H9 (cell line): ENCODE measurements at regions not wholly inside any gene's neighbourhood (a gene's known extent, or its start where the extent isn't known, plus 50 kb on each side); places are given as distances from the start of the nearest gene placed in this dataset.

Source experiments
- DNase-seq: peaks from one replicate; pipeline ENCODE4 v3.0.0-alpha.2; 2017
- H2AFZ ChIP-seq: one replicate; pipeline ENCODE4 v1.6.1; 2013; ENCODE audit warnings: mild to moderate bottlenecking, low read length, control low read depth, moderate library complexity
- H2AK5ac ChIP-seq: 2 replicates; pipeline ENCODE4 v1.6.1; 2013; ENCODE audit warnings: low read length, control low read depth, mixed read lengths; ENCODE audit not compliant: insufficient read length
- H2BK120ac ChIP-seq: one replicate; pipeline ENCODE4 v1.6.1; 2013; ENCODE audit warnings: low read depth, mild to moderate bottlenecking, low read length, control low read depth, inconsistent platforms; ENCODE audit not compliant: poor library complexity, severe bottlenecking
- H2BK12ac ChIP-seq: 2 replicates; pipeline ENCODE4 v1.6.1; 2013; ENCODE audit warnings: low read length, control low read depth, mixed read lengths, low read depth; ENCODE audit not compliant: insufficient read length
- H2BK15ac ChIP-seq: 2 replicates; pipeline ENCODE4 v1.6.1; 2013; ENCODE audit warnings: low read depth, low read length, control low read depth
- H2BK20ac ChIP-seq: one replicate; pipeline ENCODE4 v1.6.1; 2013; ENCODE audit warnings: low read depth, mild to moderate bottlenecking, low read length, control low read depth, inconsistent platforms; ENCODE audit not compliant: poor library complexity, severe bottlenecking
- H2BK5ac ChIP-seq: 2 replicates; pipeline ENCODE4 v1.6.1; 2013; ENCODE audit warnings: low read length, control low read depth, mixed read lengths; ENCODE audit not compliant: insufficient read length
- H3K14ac ChIP-seq: 2 replicates; pipeline ENCODE4 v1.6.1; 2013; ENCODE audit warnings: low read length, control low read depth; ENCODE audit not compliant: insufficient read depth
- H3K18ac ChIP-seq: 2 replicates; pipeline ENCODE4 v1.6.1; 2013; ENCODE audit warnings: low read depth, mild to moderate bottlenecking, mixed read lengths, low read length, control low read depth; ENCODE audit not compliant: insufficient read length
- H3K23ac ChIP-seq: 2 replicates; pipeline ENCODE4 v1.6.1; 2013; ENCODE audit warnings: low read length, control low read depth, mixed read lengths, low read depth; ENCODE audit not compliant: insufficient read length
- H3K23me2 ChIP-seq: 2 replicates; pipeline ENCODE4 v1.6.1; 2013; ENCODE audit warnings: low read depth, mild to moderate bottlenecking, mixed read lengths, low read length, control low read depth; ENCODE audit not compliant: insufficient read length, poor library complexity, severe bottlenecking
- H3K27ac ChIP-seq: 2 replicates; pipeline ENCODE4 v1.5.1; 2013; ENCODE audit warnings: low read length, control low read depth, mixed read lengths, low read depth; ENCODE audit not compliant: insufficient read length
- H3K27me3 ChIP-seq: 2 replicates; pipeline ENCODE4 v1.6.1; 2013; ENCODE audit warnings: low read length, control low read depth, inconsistent platforms; ENCODE audit not compliant: insufficient read depth
- H3K4ac ChIP-seq: 2 replicates; pipeline ENCODE4 v1.6.1; 2013; ENCODE audit warnings: low read depth, mild to moderate bottlenecking, control low read depth, inconsistent platforms, low read length, moderate library complexity
- H3K4me1 ChIP-seq: 2 replicates; pipeline ENCODE4 v1.6.1; 2013; ENCODE audit warnings: low read length, control low read depth, inconsistent platforms; ENCODE audit not compliant: insufficient read depth
- H3K4me2 ChIP-seq: 2 replicates; pipeline ENCODE4 v1.6.1; 2013; ENCODE audit warnings: low read length, control low read depth, mixed read lengths; ENCODE audit not compliant: insufficient read length, insufficient read depth
- H3K56ac ChIP-seq: 2 replicates; pipeline ENCODE4 v1.6.1; 2013; ENCODE audit warnings: low read depth, mild to moderate bottlenecking, mixed read lengths, low read length, control low read depth; ENCODE audit not compliant: insufficient read length
- H3K79me1 ChIP-seq: 2 replicates; pipeline ENCODE4 v1.6.1; 2013; ENCODE audit warnings: low read depth, mild to moderate bottlenecking, moderate library complexity, low read length, control low read depth, inconsistent platforms; ENCODE audit not compliant: insufficient read depth, poor library complexity, severe bottlenecking
- H3K79me2 ChIP-seq: 2 replicates; pipeline ENCODE4 v1.6.1; 2013; ENCODE audit warnings: low read length, control low read depth, inconsistent platforms; ENCODE audit not compliant: insufficient read depth
- H3K9ac ChIP-seq: 2 replicates; pipeline ENCODE4 v1.6.1; 2013; ENCODE audit warnings: low read length, control low read depth, mixed read lengths; ENCODE audit not compliant: insufficient read length; ENCODE audit errors: extremely low read depth
- H3K9me3 ChIP-seq: one replicate; pipeline ENCODE4 v1.6.1; 2013; ENCODE audit warnings: low read depth, low read length, inconsistent platforms; ENCODE audit not compliant: control insufficient read depth
- H3T11ph ChIP-seq: one replicate; pipeline ENCODE4 v1.6.1; 2013; ENCODE audit warnings: mild to moderate bottlenecking, low read length, control low read depth, inconsistent platforms
- H4K20me1 ChIP-seq: one replicate; pipeline ENCODE4 v1.6.1; 2013; ENCODE audit not compliant: control insufficient read depth, insufficient read length, insufficient read depth
- H4K5ac ChIP-seq: 2 replicates; pipeline ENCODE4 v1.6.1; 2013; ENCODE audit warnings: low read depth, mild to moderate bottlenecking, mixed read lengths, low read length, control low read depth; ENCODE audit not compliant: insufficient read length
- H4K8ac ChIP-seq: replicated peaks from 2 replicates; pipeline ENCODE4 v1.6.1; 2013; ENCODE audit warnings: low read length, control low read depth, mixed read lengths, low read depth; ENCODE audit not compliant: insufficient read length
- H4K91ac ChIP-seq: 2 replicates; pipeline ENCODE4 v1.6.1; 2013; ENCODE audit warnings: low read depth, mild to moderate bottlenecking, moderate library complexity, mixed read lengths, low read length, control low read depth; ENCODE audit not compliant: insufficient read length
- H3K27ac Mint-ChIP-seq, 3 experiments: 2 replicates in 2 of 3; 3 replicates in 1 of 3; pipeline ENCODE4 v1.8.0; 2020 to 2021; ENCODE audit warnings: mixed read lengths in 3 of 3, mild to moderate bottlenecking in 1 of 3, moderate library complexity in 1 of 3
- H3K27me3 Mint-ChIP-seq: 2 replicates; pipeline ENCODE4 v1.8.0; 2021; ENCODE audit warnings: low read depth, mild to moderate bottlenecking, moderate library complexity, mixed read lengths
- H3K36me3 Mint-ChIP-seq, 3 experiments: 2 replicates in 2 of 3; 3 replicates in 1 of 3; pipeline ENCODE4 v1.8.0; 2020 to 2021; ENCODE audit warnings: low read depth in 3 of 3, mixed read lengths in 3 of 3; ENCODE audit not compliant: insufficient read depth in 1 of 3
- H3K4me1 Mint-ChIP-seq, 2 experiments: 2 replicates each; pipeline ENCODE4 v1.8.0; 2020; ENCODE audit warnings: mixed read lengths in 2 of 2
- H3K4me3 Mint-ChIP-seq, 2 experiments: 2 replicates in 1 of 2; 3 replicates in 1 of 2; pipeline ENCODE4 v1.8.0; 2020 to 2021; ENCODE audit warnings: mild to moderate bottlenecking in 2 of 2, mixed read lengths in 2 of 2, moderate library complexity in 1 of 2
- H3K9me3 Mint-ChIP-seq, 2 experiments: 2 replicates in 1 of 2; 3 replicates in 1 of 2; pipeline ENCODE4 v1.8.0; 2020; ENCODE audit warnings: mild to moderate bottlenecking in 2 of 2, mixed read lengths in 2 of 2, moderate library complexity in 1 of 2
- CTCF ChIP-seq: fragments of 200-600 bp; sonication (generic); conservative IDR thresholded peaks from 3 replicates; pipeline ENCODE4 v1.8.0; 2021; ENCODE audit warnings: antibody characterized with exemption, mild to moderate bottlenecking
- WGBS: extraction: QIAGEN DNeasy Blood & Tissue Kit; methylation state at CpG from one replicate; pipeline ENCODE4 v1.1.7; 2013; ENCODE audit warnings: missing lambda C conversion rate, low lambda C conversion rate, mixed read lengths; ENCODE audit not compliant: insufficient read length; ENCODE audit errors: extremely low coverage; 5-methylcytosine and 5-hydroxymethylcytosine counted together

DNA sequence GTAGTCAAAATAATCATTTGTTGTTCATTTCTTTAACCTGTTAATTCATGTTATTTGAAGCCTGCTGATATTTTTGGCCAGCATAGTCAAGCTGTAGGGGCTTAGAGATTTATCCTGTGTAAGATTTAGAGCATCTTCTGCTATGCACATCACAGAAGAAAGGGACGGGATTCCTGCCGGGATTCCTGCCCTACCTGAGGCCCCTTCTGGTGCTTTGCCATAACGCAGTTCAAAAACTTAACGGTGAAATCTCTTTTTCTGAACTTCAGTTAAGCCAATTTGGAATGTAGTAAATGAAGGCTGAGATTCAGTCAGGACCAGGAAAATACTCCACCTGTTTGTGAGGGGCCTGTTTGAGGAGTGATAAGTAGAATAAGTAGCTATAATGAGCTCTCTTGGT is 50.7 kb upstream of the TMEM260 start:
- Mint-ChIP-seq H3K4me3 (no peak overlapping the region), H3K27ac (no peak overlapping the region), H3K4me1 (peaks cover 29 to 33% of the 10 kb centered on the region in 2 experiments), H3K36me3 (no peaks in the 10 kb centered on the region), H3K9me3 (no peaks in the 10 kb centered on the region), H3K27me3 (peaks cover 3% of the 10 kb centered on the region)
- Histone ChIP-seq H2AK5ac (no peak overlapping the region), H2BK5ac (no peak overlapping the region), H3K14ac (no peak overlapping the region), H3K56ac (no peak overlapping the region), H4K20me1 (no peaks in the 10 kb centered on the region), H3K79me2 (no peaks in the 10 kb centered on the region), H4K8ac (no peak overlapping the region), H3K9ac (no peak overlapping the region), H3K23ac (no peak overlapping the region), H2BK12ac (no peak overlapping the region), H3K79me1 (no peaks in the 10 kb centered on the region), H3K4me1 (0 out of 2 replicates have a peak, but pooled peaks cover 2% of the 10 kb centered on the region), H4K91ac (no peak overlapping the region), H4K5ac (no peak overlapping the region), H3K18ac (no peak overlapping the region), H3K4ac (no peak overlapping the region), H3K27ac (no peak overlapping the region), H3K9me3 (no peaks in the 10 kb centered on the region), H3T11ph (no peak overlapping the region), H3K27me3 (no peaks in the 10 kb centered on the region), H2BK15ac (no peak overlapping the region), H2BK120ac (no peak overlapping the region), H3K4me2 (no peak overlapping the region), H2AFZ (no peak overlapping the region), H2BK20ac (no peak overlapping the region), H3K23me2 (no peaks in the 10 kb centered on the region)
- TF ChIP-seq CTCF, result peak; percentile 30; the same call in 1 of the 3 replicates
- WGBS, result no CpG with 5 or more reads among the region's 4 CpGs
- DNase-seq, result no peak
